Panc1 (cell line): ENCODE measurements at regions not wholly inside any gene's neighbourhood (a gene's known extent, or its start where the extent isn't known, plus 50 kb on each side); places are given as distances from the start of the nearest gene placed in this dataset.

ENCODE experiments used
- ATAC-seq: fragments of 200-7000 bp; cut with Tn5 transposase; 2 replicates; pipeline ENCODE4 v1.9.1; 2020; ENCODE audit warnings: mild to moderate bottlenecking, moderate library complexity
- BruUV-seq: library from RNA; stranded (reverse); fragments of 400-500 nt; replicated peaks from 2 replicates; lab custom pipeline; 2021; lab: Mats Ljungman, UMichigan
- CTCF ChIA-PET: fragments of 300-600 bp; sonication (Branson Sonifier 250); formaldehyde crosslinking; loops from one replicate; lab custom pipeline; 2022; ENCODE audit warnings: antibody characterized with exemption; lab: Charles Lee
- POLR2A ChIA-PET: fragments of 300-600 bp; sonication (Branson Sonifier 250); formaldehyde crosslinking; loops from one replicate; lab custom pipeline; 2022; ENCODE audit warnings: antibody characterized with exemption; lab: Charles Lee
- DNase-seq: peaks from one replicate; pipeline ENCODE4 v3.0.0-alpha.2; 2010; ENCODE audit warnings: low read depth, low spot score
- H3K27ac ChIP-seq: 2 replicates; pipeline ENCODE4 v1.5.1; 2011; ENCODE audit warnings: mild to moderate bottlenecking, low read length, inconsistent platforms
- H3K27me3 ChIP-seq: fragments of 200-500 bp; sonication (Bioruptor generic); 2 replicates; pipeline ENCODE4 v1.6.0; 2014; ENCODE audit warnings: low read length, inconsistent platforms; ENCODE audit not compliant: control insufficient read depth, insufficient read depth
- H3K36me3 ChIP-seq: fragments of 200-500 bp; sonication (Bioruptor generic); 2 replicates; pipeline ENCODE4 v1.5.1; 2014; ENCODE audit warnings: inconsistent platforms, mild to moderate bottlenecking, low read length, moderate library complexity; ENCODE audit not compliant: control insufficient read depth, insufficient read depth
- H3K4me1 ChIP-seq: 2 replicates; pipeline ENCODE4 v1.5.1; 2011; ENCODE audit warnings: inconsistent platforms, mild to moderate bottlenecking, low read length, moderate library complexity; ENCODE audit not compliant: control insufficient read depth, insufficient read depth
- H3K4me3 ChIP-seq, 2 experiments: 2 replicates each; pipeline ENCODE4 v1.5.1; 2011 to 2012; ENCODE audit warnings: low read depth in 2 of 2, low read length in 2 of 2, mild to moderate bottlenecking in 2 of 2, inconsistent platforms in 1 of 2, moderate library complexity in 1 of 2
- H3K9me3 ChIP-seq: fragments of 200-500 bp; sonication (Bioruptor generic); 2 replicates; pipeline ENCODE4 v1.5.1; 2014; ENCODE audit warnings: low read depth, mild to moderate bottlenecking, inconsistent platforms, low read length, moderate library complexity; ENCODE audit not compliant: control insufficient read depth, insufficient read depth
- POLR2AphosphoS5 ChIP-seq: IDR thresholded peaks from 2 replicates; pipeline ENCODE4 v1.6.1; 2012; ENCODE audit warnings: mild to moderate bottlenecking, low read depth, low read length, moderate library complexity
- SIN3A ChIP-seq: IDR thresholded peaks from 2 replicates; pipeline ENCODE4 v1.6.1; 2012; ENCODE audit warnings: low read depth, mild to moderate bottlenecking, low read length, moderate library complexity, borderline replicate concordance; ENCODE audit not compliant: insufficient read depth
- TCF7L2 ChIP-seq: IDR thresholded peaks from 2 replicates; pipeline ENCODE4 v1.6.1; 2011; ENCODE audit warnings: mild to moderate bottlenecking, low read depth, low read length, inconsistent platforms
- in situ Hi-C: cut with HindIII; loops from 2 replicates; pipeline ENCODE4 v1.10.0; 2016; ENCODE audit warnings: low sequenced_read_pairs, low pct_unique_long_range_greater_than_20kb
- intact Hi-C: fragments of 100-400 bp; cut with micrococcal nuclease; formaldehyde crosslinking; loops from one replicate; pipeline ENCODE4 v1.10.0; 2022; ENCODE audit not compliant: unreplicated experiment
- TF ChIP-seq, protein P1 (sequence below): fragments of 450-650 bp; IDR thresholded peaks from 2 replicates; pipeline ENCODE4 v1.5.1; 2017; ENCODE audit warnings: mild to moderate bottlenecking
- TF ChIP-seq, protein P2 (sequence below), 2 experiments: IDR thresholded peaks; 2 replicates each; pipeline ENCODE4 v1.6.1; 2011 to 2012; ENCODE audit warnings: low read depth in 2 of 2, control low read depth in 1 of 2, low read length in 1 of 2, mild to moderate bottlenecking in 1 of 2, moderate library complexity in 1 of 2; ENCODE audit not compliant: insufficient read depth in 1 of 2

DNA sequence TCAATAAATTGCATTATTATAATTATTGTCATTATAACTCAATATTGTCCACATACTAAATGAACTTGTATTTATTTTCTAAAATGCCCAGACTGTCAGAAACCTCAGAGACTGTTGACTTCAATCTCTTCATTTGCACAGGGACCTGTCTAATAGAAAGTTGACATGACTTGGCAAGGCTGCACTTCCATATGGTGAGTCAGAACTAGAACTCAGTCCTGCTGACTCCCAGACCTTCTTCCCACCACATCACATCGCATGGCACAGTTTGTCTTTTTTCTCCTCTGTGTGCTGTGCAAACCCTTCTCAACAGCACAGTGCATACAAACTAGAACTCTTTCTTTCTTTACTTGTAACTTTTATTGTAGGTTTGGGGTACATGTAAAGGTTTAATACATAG, 215.1 kb upstream of the BLID start:
- Histone ChIP-seq H3K36me3 (no peaks in the 10 kb centered on the region), H3K4me1 (no peaks in the 10 kb centered on the region), H3K27ac (no peak overlapping the region), H3K9me3 (no peaks in the 10 kb centered on the region), H3K4me3 (no peak overlapping the region), H3K27me3 (peaks cover 19% of the 10 kb centered on the region; the same call in 1 of the 2 replicates)
- ChIA-PET CTCF (no interaction called here), POLR2A (no interaction called here)
- BruUV-seq: no TSS peak
- TF ChIP-seq SIN3A: no peak
- no peak for TF ChIP-seq TCF7L2
- TF ChIP-seq, protein P1, sequence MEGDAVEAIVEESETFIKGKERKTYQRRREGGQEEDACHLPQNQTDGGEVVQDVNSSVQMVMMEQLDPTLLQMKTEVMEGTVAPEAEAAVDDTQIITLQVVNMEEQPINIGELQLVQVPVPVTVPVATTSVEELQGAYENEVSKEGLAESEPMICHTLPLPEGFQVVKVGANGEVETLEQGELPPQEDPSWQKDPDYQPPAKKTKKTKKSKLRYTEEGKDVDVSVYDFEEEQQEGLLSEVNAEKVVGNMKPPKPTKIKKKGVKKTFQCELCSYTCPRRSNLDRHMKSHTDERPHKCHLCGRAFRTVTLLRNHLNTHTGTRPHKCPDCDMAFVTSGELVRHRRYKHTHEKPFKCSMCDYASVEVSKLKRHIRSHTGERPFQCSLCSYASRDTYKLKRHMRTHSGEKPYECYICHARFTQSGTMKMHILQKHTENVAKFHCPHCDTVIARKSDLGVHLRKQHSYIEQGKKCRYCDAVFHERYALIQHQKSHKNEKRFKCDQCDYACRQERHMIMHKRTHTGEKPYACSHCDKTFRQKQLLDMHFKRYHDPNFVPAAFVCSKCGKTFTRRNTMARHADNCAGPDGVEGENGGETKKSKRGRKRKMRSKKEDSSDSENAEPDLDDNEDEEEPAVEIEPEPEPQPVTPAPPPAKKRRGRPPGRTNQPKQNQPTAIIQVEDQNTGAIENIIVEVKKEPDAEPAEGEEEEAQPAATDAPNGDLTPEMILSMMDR: no peak
- no peak for TF ChIP-seq POLR2AphosphoS5
- TF ChIP-seq, protein P2, sequence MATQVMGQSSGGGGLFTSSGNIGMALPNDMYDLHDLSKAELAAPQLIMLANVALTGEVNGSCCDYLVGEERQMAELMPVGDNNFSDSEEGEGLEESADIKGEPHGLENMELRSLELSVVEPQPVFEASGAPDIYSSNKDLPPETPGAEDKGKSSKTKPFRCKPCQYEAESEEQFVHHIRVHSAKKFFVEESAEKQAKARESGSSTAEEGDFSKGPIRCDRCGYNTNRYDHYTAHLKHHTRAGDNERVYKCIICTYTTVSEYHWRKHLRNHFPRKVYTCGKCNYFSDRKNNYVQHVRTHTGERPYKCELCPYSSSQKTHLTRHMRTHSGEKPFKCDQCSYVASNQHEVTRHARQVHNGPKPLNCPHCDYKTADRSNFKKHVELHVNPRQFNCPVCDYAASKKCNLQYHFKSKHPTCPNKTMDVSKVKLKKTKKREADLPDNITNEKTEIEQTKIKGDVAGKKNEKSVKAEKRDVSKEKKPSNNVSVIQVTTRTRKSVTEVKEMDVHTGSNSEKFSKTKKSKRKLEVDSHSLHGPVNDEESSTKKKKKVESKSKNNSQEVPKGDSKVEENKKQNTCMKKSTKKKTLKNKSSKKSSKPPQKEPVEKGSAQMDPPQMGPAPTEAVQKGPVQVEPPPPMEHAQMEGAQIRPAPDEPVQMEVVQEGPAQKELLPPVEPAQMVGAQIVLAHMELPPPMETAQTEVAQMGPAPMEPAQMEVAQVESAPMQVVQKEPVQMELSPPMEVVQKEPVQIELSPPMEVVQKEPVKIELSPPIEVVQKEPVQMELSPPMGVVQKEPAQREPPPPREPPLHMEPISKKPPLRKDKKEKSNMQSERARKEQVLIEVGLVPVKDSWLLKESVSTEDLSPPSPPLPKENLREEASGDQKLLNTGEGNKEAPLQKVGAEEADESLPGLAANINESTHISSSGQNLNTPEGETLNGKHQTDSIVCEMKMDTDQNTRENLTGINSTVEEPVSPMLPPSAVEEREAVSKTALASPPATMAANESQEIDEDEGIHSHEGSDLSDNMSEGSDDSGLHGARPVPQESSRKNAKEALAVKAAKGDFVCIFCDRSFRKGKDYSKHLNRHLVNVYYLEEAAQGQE (IDR thresholded peaks at IDR 0.05; ENCODE audit: insufficient read depth in 1 of 2, low read depth in 2 of 2, low read length in 1 of 2): no peak
- in situ Hi-C loops (no loop called here), intact Hi-C loops (no loop called here)
- ATAC-seq: no peak
- no peak for DNase-seq

DNA sequence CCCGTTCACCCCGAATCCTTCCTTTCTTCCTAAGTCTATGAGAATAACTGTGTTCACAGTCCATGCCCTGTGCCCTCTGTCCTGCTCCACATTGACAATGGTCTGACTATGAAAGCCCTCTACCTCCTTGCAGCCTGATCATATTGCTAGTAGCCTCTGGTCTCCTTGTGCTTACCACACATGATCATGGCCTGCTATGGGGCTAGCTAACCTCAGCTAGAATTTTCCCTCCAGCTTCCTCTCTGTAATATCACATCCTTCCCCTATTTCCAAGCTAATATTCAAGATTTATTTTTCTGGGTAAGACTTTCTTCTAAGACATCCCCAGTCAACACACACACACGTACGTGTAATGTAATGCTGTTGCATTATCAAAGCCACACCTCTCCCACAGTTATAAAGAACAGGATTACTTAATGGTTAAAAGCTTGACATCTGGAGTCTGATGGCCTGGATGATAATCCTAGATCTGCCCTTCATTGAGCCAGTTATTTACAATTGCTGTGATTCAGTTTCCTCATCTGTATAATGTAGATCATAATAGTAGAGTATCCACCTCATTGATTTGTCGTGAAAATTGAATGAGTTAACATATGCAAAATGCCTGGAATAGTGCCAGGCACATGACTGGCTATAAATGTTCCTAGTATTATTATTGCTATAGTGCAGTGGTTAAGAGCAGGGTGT, 214.4 kb upstream of the BLID start:
- no TSS peak for BruUV-seq
- ChIA-PET CTCF (no interaction called here), POLR2A (no interaction called here)
- TF ChIP-seq, protein P2 (IDR thresholded peaks at IDR 0.05; ENCODE audit: insufficient read depth in 1 of 2, low read depth in 2 of 2, low read length in 1 of 2): no peak
- TF ChIP-seq POLR2AphosphoS5 (no peak), SIN3A (no peak), TCF7L2 (no peak)
- TF ChIP-seq, protein P1: no peak
- H3K36me3 ChIP-seq: no peaks in the 10 kb centered on the region
- intact Hi-C loops: no loop called here
- in situ Hi-C loops: no loop called here
- no peaks in the 10 kb centered on the region for H3K4me1 ChIP-seq
- ATAC-seq (no peak), DNase-seq (no peak)
- no peak overlapping the region for H3K27ac ChIP-seq
- H3K4me3 ChIP-seq: no peak overlapping the region
- H3K27me3 ChIP-seq: peaks cover 21% of the 10 kb centered on the region; the same call in 1 of the 2 replicates
- no peaks in the 10 kb centered on the region for H3K9me3 ChIP-seq
